Thoracic aorta (tissue), 2 donors: ENCODE measurements at regions not wholly inside any gene's neighbourhood (a gene's known extent, or its start where the extent isn't known, plus 50 kb on each side); places are given as distances from the start of the nearest gene placed in this dataset.

Experiments
- ATAC-seq: fragments of 150-250 bp; one replicate; pipeline ENCODE4 v1.8.0; 2017; ENCODE audit warnings: low read depth; ENCODE audit not compliant: insufficient number of reproducible peaks, low FRiP score
- DNase-seq: peaks from one replicate; pipeline ENCODE4 v3.0.0-alpha.2; 2020; ENCODE audit warnings: low spot score
- H3K27ac ChIP-seq, 2 donors: fragments of 200-600 bp; sonication (generic); 1 replicate in 1 of 2; 2 replicates in 1 of 2; pipeline ENCODE4 v1.5.1; 2016; ENCODE audit warnings: mild to moderate bottlenecking in 2 of 2, moderate library complexity in 2 of 2
- H3K27me3 ChIP-seq: fragments of 200-600 bp; sonication (generic); replicated peaks from 2 replicates; pipeline ENCODE4 v1.6.0; 2016; ENCODE audit warnings: mild to moderate bottlenecking; ENCODE audit not compliant: insufficient read depth
- H3K36me3 ChIP-seq: fragments of 200-600 bp; sonication (generic); one replicate; pipeline ENCODE4 v1.5.1; 2016
- H3K4me1 ChIP-seq, 2 donors: fragments of 200-600 bp; sonication (generic); 1 replicate in 1 of 2; 2 replicates in 1 of 2; pipeline versions ENCODE4 v1.5.1 to v1.6.0; 2016; ENCODE audit warnings: low read depth in 2 of 2, mild to moderate bottlenecking in 1 of 2; ENCODE audit not compliant: control insufficient read depth in 1 of 2
- H3K4me3 ChIP-seq: fragments of 200-600 bp; sonication (generic); 2 replicates; pipeline ENCODE4 v1.5.1; 2016; ENCODE audit warnings: mild to moderate bottlenecking
- H3K9me3 ChIP-seq: fragments of 200-600 bp; sonication (generic); 2 replicates; pipeline ENCODE4 v1.5.1; 2016
- TF ChIP-seq, protein P1 (sequence below): fragments of 200-600 bp; sonication (generic); IDR thresholded peaks from one replicate; pipeline ENCODE4 v1.5.1; 2019; ENCODE audit warnings: antibody characterized with exemption

DNA sequence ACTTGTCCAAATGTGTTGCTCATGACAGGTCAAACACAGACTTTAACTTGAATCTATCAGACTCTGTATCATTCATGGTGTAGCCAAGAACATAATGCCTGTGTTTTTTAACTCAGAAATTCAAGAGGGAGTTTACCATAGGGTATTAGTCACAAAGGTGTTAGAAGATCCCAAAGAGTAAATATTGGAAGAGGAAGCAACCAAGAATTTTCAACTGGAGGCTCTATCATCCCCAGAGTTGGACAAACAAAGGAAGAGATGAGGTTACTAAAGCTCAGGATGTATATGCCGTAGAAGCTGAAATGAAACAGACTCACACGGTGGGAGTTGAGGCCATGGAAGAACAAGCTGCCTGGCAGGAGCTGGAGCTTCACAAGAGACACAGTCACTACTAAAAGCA is 116.2 kb upstream of the COL8A1 start:
- Histone ChIP-seq H3K36me3 (no peaks in the 10 kb centered on the region), H3K4me1 (peaks cover 12 to 20% of the 10 kb centered on the region in 2 donors), H3K9me3 (no peaks in the 10 kb centered on the region), H3K27ac (no peak overlapping the region), H3K4me3 (no peak overlapping the region), H3K27me3 (no peaks in the 10 kb centered on the region)
- TF ChIP-seq, protein P1, sequence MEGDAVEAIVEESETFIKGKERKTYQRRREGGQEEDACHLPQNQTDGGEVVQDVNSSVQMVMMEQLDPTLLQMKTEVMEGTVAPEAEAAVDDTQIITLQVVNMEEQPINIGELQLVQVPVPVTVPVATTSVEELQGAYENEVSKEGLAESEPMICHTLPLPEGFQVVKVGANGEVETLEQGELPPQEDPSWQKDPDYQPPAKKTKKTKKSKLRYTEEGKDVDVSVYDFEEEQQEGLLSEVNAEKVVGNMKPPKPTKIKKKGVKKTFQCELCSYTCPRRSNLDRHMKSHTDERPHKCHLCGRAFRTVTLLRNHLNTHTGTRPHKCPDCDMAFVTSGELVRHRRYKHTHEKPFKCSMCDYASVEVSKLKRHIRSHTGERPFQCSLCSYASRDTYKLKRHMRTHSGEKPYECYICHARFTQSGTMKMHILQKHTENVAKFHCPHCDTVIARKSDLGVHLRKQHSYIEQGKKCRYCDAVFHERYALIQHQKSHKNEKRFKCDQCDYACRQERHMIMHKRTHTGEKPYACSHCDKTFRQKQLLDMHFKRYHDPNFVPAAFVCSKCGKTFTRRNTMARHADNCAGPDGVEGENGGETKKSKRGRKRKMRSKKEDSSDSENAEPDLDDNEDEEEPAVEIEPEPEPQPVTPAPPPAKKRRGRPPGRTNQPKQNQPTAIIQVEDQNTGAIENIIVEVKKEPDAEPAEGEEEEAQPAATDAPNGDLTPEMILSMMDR, result no peak
- ATAC-seq (no peak), DNase-seq (no peak)

GRCh38 chr3:99521551-99521950 is 116.8 kb upstream of the COL8A1 start:
- H3K36me3 ChIP-seq, result no peaks in the 10 kb centered on the region
- no peak overlapping the region for H3K27ac ChIP-seq
- ATAC-seq (no peak), DNase-seq (no peak)
- H3K4me3 ChIP-seq, result no peak overlapping the region
- peaks cover 10 to 14% of the 10 kb centered on the region in 2 donors for H3K4me1 ChIP-seq
- H3K9me3 ChIP-seq, result no peaks in the 10 kb centered on the region
- TF ChIP-seq, protein P1, result no peak
- no peaks in the 10 kb centered on the region for H3K27me3 ChIP-seq

DNA sequence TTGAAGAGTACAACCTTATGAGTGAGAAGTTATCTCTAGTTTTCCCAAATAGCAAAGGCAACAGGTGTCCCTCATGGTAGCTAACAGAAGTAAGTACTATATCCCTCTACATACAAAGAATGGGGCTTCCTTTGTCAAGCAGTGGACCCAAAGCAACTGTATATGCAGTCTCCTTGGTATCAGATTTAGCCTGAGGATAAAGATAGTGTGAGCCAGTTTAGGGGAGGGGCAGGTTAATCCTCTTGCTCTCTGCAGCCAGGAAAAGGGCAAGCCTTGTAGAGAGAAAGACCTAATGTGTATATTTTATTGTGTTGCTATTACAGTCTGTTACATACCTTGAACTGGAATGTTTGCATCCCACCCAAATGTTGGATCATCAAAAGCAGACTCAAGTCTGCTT is 117.9 kb upstream of the COL8A1 start:
- TF ChIP-seq, protein P1, result no peak
- no peak for ATAC-seq
- DNase-seq, result no peak
- Histone ChIP-seq H3K4me3 (no peak overlapping the region), H3K4me1 (peaks cover 8 to 18% of the 10 kb centered on the region in 2 donors), H3K27me3 (no peaks in the 10 kb centered on the region), H3K36me3 (no peaks in the 10 kb centered on the region), H3K27ac (no peak overlapping the region), H3K9me3 (no peaks in the 10 kb centered on the region)

DNA sequence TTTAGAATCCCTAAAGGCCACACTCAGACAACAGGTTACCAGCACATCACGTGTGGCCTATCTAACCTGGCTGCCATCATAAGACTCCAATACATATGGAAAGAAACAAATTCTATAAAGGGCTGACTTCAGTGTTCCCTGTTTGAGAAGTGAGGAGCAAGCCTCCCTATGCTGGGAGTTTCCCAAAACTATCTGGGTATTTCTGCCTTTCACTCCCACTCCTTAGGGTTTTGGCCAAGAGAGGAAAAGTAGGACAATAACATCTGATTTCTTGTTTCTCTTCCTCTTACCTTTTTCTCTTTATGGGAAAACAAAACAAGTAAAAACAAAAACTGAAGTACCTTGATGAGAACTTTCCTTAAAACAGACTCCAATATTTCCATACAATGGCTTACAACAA is 121.5 kb upstream of the COL8A1 start:
- DNase-seq (no peak), ATAC-seq (no peak)
- Histone ChIP-seq H3K9me3 (no peaks in the 10 kb centered on the region), H3K36me3 (no peaks in the 10 kb centered on the region), H3K4me1 (peaks cover 0 to 7% of the 10 kb centered on the region in 2 donors), H3K27ac (no peak overlapping the region), H3K27me3 (no peaks in the 10 kb centered on the region), H3K4me3 (no peak overlapping the region)
- TF ChIP-seq, protein P1, result no peak

GRCh38 chr3:99515891-99516290 is 122.5 kb upstream of the COL8A1 start:
- H3K9me3 ChIP-seq, result no peaks in the 10 kb centered on the region
- DNase-seq, result no peak
- peak overlapping the region in 1 of 2 donors; percentile 19 for H3K27ac ChIP-seq
- ATAC-seq, result no peak
- H3K4me3 ChIP-seq, result no peak overlapping the region
- H3K36me3 ChIP-seq, result no peaks in the 10 kb centered on the region
- H3K4me1 ChIP-seq, result peaks cover 0 to 7% of the 10 kb centered on the region in 2 donors
- H3K27me3 ChIP-seq, result no peaks in the 10 kb centered on the region
- TF ChIP-seq, protein P1, result no peak
